ELF-1 (cell line): ENCODE measurements at regions not wholly inside any gene's neighbourhood (a gene's known extent, or its start where the extent isn't known, plus 50 kb on each side); places are given as distances from the start of the nearest gene placed in this dataset.

Source experiments
- DNase-seq: peaks from one replicate; pipeline ENCODE4 v3.0.0-alpha.2; 2016; ENCODE audit warnings: low read depth, low spot score

DNA sequence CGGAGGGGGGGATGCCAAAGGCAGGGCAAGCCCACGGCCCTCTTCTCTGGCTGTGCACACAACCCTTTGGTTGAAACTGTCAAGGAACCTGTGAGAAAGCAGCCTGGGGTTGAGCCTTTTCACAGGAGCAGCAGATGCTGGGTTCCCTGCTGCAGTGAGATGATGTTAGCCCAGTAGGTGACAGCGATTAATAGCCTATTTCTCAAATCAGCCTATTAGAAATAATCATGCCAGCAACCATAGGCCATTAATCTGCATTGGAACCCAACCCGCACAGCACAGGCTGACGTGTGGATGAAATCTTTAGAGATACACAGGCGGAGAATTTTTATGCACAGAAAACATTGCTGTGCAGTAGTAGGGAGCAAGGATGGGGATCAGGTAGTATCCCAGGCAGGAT lies 637.5 kb downstream of the AJAP1 start:
- DNase-seq = no peak

DNA sequence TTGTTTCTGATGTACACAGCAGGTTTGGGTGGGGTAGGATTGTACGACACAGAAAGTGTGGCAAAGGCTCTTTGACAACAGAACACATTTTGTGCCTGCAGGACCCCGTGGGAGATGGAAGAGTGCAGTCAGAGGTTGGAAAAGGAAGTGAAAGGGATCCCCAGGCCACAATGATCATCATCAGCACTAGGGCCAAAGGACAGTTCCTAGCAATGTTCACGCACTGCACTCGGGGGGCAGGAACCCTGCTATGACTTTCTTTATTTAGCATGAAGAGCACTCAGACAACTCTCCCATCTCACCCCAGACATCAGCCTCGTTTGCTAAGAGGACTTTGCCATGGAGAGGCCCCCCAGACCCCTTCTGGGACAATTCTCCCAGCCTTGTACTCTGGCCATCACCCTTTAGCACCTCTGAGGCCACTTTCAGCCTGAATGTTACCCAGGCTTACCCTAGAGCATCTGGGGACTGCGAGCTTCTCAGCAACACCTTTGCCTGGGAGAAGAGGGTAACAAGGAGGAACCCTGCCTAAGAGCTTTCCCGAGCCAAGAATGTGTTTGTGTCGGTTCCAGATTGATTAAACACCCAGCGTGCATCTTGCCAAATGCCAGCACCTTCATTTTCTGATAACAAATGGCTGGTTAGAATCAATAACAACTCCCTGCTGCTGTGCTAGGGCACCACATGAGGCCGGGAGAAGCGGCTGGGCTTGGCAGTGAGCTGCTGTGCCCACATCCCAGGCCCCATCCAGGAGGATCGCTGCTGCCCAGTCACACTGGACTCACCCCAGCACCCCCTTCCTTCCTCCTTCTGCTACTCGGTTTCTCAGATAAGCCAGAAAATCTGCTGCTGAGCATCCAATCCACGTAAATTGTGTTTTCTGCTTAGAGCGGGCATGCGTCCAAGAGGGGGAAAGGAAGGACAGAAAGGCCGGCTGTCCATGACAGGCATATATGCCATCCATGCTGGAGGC lies 633.1 kb downstream of the AJAP1 start:
- no peak for DNase-seq

DNA sequence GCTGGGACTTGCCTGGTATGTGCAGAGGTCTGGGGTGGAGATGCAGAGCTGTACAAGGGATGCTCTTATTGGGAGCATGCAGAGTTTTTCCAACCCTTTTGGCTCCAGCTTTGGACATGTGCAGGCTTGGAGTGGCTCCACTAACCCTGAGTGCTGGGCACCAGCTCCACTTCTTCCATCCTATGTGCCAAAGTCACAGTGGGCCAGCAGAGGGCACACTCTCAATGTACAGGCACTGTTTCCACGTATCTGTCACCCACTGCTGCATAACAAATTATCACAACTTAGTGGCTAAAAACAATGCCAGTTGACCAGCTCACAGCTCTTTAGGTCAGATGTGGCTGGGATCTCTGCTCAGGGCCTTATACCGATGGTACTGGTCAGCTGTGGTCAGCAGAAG lies 631.8 kb downstream of the AJAP1 start:
- DNase-seq = no peak

DNA sequence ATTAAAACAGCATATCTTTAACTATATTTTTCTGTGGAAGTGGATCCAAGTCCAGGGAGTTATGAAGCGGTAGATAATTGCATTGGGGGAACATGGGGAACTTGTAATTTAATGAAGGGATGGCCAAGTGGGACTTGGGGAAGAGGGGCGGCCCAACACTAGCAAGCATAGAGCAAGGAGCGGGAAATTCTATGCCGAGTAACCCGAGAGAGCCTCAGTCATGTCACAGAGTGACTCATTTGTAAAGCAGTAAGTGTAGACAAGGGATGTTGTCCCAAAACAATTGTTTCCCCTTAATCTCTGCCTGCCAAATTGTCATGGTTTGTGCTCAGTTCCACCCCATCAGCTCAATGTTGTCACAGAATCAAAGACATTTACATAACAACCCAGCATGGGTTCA lies 620.1 kb downstream of the AJAP1 start:
- no peak for DNase-seq

DNA sequence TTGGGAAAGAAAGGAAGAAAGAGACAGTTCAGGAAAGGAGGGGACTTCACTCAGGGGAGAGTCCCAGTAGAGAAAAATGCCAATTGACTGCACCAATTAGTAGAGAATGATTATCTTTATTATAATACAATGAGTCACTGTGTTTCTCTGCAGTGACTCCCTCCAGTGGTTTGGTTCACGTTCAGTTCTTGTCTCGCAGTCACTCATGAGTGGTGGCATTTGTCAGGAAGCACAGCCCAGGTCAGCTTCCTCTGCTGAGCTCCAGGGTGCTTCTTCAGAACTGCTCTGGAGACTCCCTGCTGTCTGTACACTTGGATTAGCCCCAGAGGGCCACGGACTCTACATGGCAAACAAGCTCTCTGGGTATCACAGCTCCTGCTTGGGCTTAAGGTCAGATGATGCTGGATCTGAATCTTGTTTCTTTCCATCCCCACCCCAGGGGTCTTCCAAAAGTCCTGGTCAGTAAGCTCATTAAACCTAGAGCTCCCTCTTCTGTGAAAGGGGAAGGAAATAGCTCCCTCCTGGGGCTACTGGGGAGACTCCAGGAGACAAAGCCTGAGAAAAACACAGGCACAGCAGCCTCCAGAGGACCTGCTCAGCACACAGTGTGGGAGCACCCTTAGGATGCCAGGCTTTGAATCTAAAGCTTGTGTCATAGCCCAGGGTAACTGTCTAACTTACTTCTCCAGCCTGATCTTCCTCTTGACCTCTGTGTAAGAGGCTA lies 619.0 kb downstream of the AJAP1 start:
- DNase-seq = peak; percentile 27

DNA sequence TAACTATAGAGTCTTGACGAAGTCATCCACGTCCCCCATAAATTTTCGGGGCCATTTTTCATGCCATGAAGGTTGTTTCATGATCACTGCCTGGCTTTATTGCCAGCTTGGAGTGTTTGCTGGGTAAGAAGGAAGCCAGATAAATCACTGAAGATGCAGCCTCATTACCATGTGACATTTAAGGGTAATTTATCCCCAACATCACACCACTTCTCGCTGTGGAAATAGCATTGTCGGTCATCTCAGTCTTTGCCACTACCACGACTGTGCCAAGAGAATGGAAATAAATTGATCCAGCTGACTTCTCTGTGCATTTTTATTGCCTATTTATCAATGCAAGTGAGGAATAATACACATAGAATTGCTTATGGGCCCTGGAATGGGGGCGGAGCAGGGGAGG lies 617.9 kb downstream of the AJAP1 start:
- no peak for DNase-seq

DNA sequence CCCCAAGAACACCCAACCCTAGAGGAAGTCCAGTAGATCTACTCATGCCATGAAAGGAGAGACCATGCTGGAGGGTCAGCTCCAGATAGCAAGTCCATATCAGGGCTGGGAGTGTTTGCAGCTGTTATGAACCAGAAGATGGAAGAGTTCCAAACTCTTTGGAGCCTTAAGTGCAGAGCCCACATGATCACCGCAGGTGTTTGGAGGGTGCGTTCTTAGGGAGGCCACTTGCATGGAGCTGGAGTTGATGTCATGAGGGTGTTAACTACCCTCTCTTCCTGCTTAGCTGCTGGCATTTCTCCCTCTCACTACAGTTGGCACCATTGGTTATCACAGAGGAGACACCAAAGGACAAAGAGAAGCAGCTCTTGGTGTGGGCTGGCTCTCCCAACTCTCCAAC lies 616.9 kb downstream of the AJAP1 start:
- DNase-seq = no peak

DNA sequence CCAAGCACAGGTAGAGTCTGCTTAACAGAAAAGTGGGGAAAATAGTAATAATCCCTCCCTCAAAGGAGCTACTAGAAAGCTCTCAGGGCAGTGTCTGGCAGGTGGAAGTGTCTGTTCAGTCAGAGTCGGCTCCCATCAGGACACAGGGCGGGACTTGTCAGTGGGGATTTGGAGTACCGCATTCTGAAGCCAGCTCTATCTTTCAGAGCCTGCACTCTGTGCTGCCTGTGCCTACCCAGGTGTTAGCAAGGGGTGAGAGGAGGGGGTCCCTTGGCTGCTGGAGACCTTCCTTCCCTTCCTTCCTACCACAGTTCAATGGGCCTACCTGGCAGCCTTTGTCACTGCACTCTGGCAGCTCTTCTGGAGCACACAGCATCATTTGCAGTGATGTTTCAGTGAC lies 615.5 kb downstream of the AJAP1 start:
- no peak for DNase-seq

DNA sequence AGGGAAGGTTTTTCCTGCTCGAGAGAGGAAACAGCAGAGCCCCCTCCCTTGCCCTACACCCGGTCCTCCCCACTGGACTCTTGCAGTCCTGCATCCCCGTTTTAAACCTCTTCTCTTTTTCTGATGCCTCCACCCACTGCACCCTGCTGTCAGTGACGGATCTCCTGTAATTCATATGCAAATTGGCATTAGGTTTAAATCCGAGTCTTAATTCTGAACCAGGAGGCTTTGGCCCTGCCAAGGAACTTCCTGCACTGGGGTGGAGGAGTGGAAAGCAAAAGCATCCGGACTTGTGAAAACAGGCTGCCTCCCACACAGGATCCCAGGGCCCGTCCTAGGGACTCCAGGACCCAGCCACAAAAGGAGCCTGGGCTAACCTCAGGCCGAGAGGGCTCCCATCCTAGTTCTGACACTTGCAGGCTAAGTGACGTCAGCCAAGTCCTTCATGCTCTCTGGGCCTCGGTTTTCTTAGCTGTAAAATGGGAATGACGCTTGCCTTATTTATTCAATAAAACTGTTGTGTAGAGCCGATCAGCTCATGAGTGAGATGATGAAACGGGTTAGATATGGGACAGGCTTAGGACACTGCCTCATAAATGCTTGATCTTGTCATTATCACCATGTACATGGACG lies 613.3 kb downstream of the AJAP1 start:
- DNase-seq = peak; percentile 62

DNA sequence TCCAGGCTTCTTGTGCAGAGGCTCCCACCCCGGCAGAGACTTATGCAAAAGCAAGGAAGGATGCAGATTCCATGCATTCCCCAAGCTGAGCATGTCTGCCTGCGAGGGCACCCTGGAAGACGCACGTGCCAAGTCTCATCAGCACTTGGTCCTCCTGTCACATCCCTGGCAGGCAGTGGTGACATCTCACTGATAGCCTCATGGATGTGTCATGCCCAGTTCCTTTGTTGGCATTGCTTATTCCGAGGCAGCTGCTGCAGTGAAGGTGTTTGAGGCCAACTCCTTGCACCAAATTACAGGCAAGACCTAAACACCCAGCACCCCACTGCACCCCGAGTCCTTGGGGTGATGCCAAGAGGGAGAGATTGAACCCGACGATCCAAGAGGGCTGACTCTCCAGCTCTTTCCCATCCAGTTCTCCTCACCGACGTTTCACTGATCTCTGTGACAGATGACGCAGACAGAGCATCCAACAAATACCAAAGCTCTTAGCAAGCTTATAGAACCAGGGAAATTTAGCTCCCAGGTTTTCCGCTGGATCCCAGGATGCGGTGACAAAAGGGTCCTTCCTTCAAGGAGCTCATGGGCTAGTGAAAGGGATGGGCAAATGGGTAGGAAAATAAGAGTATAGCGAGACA lies 611.1 kb downstream of the AJAP1 start:
- no peak for DNase-seq

DNA sequence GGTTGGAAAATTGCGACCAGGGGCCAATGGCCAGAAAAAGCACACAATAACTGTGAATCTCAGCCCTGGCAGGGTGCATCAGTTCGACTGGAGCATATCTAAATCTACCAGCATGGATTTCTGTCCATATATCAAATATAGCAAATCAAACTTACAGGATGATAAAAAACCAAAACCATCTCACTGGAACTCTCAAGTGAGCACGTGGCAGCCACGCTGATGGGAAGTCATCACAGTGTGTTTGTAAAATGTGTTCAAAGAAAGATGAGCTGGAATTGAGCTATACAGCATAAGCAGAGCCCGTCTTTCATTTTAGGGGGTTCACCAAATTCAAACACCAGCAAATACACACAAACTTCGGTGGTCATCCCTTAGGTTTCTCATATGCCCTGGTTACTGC lies 610.1 kb downstream of the AJAP1 start:
- DNase-seq = no peak

DNA sequence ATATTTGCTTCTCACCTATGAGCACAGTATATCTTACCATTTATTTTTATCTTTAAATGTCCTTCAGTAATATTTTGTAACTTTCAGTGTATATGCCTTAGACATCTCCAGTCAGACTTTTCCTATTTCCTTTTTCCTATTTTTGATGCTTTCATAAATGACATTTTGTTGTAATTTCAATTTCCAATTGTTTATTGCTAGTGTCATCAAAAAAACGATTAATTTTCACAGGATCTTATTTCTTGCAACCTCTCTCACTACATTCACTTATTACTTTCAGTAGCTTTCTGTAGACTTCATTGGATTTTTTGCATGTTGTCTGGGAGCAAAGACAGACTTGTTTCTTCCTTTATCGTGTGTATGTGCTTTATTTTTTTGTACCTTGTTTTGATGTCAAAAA lies 602.4 kb downstream of the AJAP1 start:
- DNase-seq = no peak

DNA sequence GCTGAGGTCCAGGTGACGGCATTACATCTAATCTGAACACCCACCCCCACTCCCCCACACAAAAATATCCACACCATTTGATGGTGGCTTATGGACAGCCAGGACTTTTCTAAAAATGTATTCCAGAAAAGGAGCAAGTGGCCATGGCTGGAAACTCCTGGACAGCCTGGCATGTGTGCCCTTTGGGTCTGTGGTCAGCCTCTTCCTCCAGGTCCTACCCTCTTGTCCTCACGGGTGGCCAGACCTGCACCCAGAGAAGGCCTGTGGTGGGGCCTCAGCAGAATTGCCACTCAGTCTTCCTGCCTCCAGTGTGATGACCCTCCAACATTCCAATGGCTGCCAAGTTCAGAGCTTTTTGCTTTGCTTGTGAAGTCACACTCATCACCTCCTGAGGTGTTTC lies 600.6 kb downstream of the AJAP1 start:
- no peak for DNase-seq

DNA sequence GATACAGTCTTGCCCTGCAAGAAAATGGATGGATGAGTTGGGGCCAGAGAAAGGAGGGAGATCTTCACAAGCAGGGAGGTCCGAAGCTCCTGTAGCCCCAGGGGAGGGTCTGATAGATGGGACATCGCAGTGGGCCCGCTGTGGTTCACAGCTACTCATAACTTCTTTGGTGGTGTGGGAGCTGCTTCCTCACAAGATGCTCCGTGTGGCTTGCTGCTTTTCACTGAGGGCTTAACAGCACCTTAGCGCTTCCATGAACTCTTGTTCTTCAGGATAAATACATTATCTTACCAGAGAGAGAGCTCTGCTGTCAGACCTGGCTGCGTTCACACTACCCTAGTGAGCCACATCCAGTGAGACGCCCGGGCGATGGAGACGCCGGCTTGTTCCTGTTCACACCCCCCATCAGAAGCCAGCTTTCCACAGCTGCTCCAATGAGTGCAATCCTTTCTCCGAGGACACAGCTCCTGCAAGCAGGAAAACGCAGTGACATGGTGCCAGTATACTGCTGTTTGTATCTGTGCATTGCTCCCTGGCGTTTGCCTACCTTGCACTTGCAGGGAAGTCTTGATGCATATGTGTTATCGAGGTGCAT lies 599.8 kb downstream of the AJAP1 start:
- no peak for DNase-seq

DNA sequence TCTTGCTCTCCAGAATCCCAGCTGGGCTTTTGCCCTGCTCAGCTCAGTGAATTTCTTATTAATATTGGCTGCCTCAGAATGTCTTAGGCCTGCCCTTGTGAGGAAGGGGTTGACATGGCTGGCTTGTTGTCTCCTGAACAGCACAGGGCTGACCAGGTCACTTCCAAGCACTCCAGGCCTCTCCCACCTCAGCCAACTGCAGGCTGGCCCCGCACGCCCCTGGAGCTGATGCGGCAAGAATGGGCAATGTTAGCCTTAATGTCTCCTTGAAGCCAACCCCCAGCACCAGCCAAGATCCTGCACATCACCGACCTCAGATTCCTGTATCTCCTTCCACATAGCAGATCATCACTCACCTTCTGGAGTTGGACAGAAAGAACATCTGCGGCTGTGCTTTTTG lies 598.6 kb downstream of the AJAP1 start:
- no peak for DNase-seq

DNA sequence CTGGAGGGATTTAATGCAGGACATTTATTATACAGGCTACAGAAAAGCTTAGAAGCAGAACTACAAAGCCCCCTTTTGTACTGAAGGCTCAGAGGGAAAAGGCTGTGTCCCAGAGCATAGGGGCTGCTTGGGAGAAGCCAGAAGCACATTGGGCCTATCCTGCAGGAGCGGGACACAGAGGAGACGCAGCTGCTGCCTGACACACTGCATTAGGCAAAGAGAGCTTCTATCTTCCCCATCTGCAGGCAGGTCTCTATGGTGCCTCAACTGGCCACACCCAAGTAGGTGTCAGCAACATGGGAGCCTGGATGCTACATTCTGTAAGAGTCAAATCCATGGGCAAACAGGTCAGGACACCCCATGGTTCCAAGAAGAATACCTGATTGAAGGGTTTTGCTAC lies 595.9 kb downstream of the AJAP1 start:
- DNase-seq = no peak

DNA sequence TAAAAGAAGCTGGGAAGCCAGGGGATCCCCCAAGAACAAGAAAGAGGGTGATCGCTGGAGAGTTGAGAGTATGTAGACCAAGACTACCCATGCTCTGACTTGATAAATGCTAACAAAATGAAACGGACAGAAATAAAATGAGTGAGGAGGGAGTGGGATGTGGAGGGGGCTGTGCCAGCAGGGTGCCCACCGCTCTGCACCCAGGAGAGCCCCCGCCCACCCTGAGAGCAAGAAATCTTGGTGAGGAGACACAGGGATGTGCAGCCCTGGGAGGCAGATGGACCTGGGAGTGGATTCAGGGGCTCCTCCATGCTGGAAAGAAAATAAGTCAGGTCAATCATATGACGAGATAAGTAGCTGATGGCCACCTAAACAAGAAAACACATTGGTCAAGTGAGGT lies 590.9 kb downstream of the AJAP1 start:
- DNase-seq = no peak

DNA sequence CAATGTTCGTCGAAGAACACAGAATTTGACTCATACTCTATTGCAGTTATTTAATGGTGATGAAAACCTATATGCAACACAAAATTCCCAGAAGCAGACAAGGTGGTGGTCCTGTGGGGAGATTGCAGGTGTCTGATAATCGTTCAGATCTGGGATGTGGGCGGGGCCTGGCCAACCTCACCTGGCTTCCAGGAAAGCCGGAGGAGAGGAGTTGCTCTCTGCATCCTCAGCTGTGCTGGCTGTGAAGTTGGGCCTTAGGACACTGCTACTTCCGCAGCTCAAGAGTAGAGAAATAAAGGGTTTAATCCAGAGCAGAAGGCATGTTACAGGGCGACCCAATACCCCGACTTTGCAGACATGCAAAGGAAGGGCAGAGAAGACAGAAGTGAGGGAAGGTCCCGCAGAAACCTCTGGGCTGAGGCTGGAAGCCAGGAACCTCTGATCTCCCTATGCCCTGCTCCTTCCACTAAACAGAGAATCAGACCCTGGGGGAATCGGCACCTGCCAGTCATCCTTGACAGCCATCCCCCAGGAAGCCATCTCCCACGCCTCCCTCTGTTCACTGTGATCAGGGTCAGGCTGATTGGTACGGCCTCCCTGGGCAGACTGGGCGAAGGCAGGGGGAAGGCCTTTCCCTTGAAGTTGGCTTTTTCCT lies 590.3 kb downstream of the AJAP1 start:
- no peak for DNase-seq

DNA sequence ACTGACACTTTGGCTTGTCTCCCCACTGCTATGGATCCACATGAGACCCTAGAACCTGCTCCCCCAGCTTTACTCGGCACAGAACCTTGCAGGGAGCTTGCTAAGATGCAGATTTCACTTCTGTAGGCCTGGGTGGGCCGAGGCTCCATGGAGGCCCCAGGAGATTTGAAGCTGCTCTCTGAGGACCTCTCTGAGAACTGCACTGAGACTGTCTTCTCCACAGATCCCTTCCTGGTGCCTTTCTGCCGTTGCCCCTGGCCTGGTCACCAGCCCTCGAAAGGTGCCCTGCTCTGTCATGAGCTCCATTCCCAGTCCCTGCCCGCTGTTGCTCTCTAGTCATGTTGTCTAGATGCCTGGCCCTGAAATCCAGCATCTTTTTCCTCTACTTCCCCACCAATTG lies 588.4 kb downstream of the AJAP1 start:
- DNase-seq = no peak

DNA sequence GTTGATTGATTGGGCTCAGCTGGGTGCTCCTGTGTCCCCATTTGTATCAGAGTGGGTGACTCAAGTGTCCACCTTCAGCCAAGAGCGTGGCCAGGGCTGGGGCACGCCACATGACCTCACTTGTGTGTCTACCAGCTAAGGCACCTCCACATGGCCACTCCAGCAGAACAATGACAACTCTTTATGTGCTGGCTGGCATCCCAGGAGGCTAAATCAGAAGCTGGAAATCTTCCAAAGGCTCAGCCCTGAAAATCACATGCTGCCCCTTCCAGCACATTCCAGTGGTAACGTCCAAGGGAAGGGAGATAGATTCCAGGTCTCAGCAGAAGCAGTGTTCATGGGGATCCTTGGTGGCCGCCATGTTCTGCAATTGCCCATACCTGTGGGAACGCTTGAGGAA lies 585.5 kb downstream of the AJAP1 start:
- no peak for DNase-seq
